Fibroblast of skin of left quadriceps (primary cell): ENCODE measurements at regions not wholly inside any gene's neighbourhood (a gene's known extent, or its start where the extent isn't known, plus 50 kb on each side); places are given as distances from the start of the nearest gene placed in this dataset.

ENCODE experiments used
- DNase-seq, 2 experiments: peaks; one replicate each; pipeline ENCODE4 v3.0.0-alpha.2; 2013; ENCODE audit warnings: low read depth in 2 of 2

GRCh38 chr5:125203912-125204311 lies 457.5 kb upstream of the ZNF608 start:
- DNase-seq = no peak

GRCh38 chr5:125205601-125206225 lies 459.3 kb upstream of the ZNF608 start:
- DNase-seq = no peak

GRCh38 chr5:125207856-125208255 lies 461.4 kb upstream of the ZNF608 start:
- no peak for DNase-seq

- no peak for DNase-seq
These were observed 463.2 kb upstream of the ZNF608 start for GRCh38 chr5:125209650-125210049.

GRCh38 chr5:125210242-125210947 lies 464.0 kb upstream of the ZNF608 start:
- DNase-seq = no peak

GRCh38 chr5:125214080-125214479 lies 467.6 kb upstream of the ZNF608 start:
- no peak for DNase-seq

GRCh38 chr5:125215593-125215992 lies 469.2 kb upstream of the ZNF608 start:
- no peak for DNase-seq

- DNase-seq = no peak
These were observed 473.3 kb upstream of the ZNF608 start for GRCh38 chr5:125219710-125220109.

GRCh38 chr5:125220284-125220683 lies 473.8 kb upstream of the ZNF608 start:
- no peak for DNase-seq

GRCh38 chr5:125222597-125223240 lies 476.3 kb upstream of the ZNF608 start:
- no peak for DNase-seq

- DNase-seq = no peak
These were observed 479.0 kb upstream of the ZNF608 start for GRCh38 chr5:125225424-125225823.

- no peak for DNase-seq
These were observed 480.4 kb upstream of the ZNF608 start for GRCh38 chr5:125226825-125227224.

GRCh38 chr5:125227333-125228095 lies 481.1 kb upstream of the ZNF608 start:
- DNase-seq = no peak

- no peak for DNase-seq
These were observed 482.1 kb upstream of the ZNF608 start for GRCh38 chr5:125228363-125229070.

- DNase-seq = no peak
These were observed 483.1 kb upstream of the ZNF608 start for GRCh38 chr5:125229556-125229955.

- DNase-seq = peak; percentile 94 to 96
These were observed 486.4 kb upstream of the ZNF608 start for GRCh38 chr5:125232779-125233230.

- DNase-seq = no peak
These were observed 487.5 kb upstream of the ZNF608 start for GRCh38 chr5:125233944-125234343.

- no peak for DNase-seq
These were observed 489.6 kb upstream of the ZNF608 start for GRCh38 chr5:125236007-125236406.

GRCh38 chr5:125236981-125237380 lies 490.5 kb upstream of the ZNF608 start:
- no peak for DNase-seq

GRCh38 chr5:125244531-125244930 lies 498.1 kb upstream of the ZNF608 start:
- DNase-seq = no peak

- DNase-seq = no peak
These were observed 498.8 kb upstream of the ZNF608 start for GRCh38 chr5:125245216-125245615.

- no peak for DNase-seq
These were observed 503.0 kb upstream of the ZNF608 start for GRCh38 chr5:125249400-125249799.
